Iris pigment epithelial cell (primary cell): ENCODE measurements at regions not wholly inside any gene's neighbourhood (a gene's known extent, or its start where the extent isn't known, plus 50 kb on each side); places are given as distances from the start of the nearest gene placed in this dataset.
"Not testable (repeated sequence)": the region's sequence is repeated elsewhere in the genome, so short reads cannot be mapped to it uniquely, and the experiment has no call there.

Experiments
- DNase-seq: peaks from one replicate; pipeline ENCODE4 v3.0.0-alpha.2; 2011; ENCODE audit warnings: low read depth

- no peak for DNase-seq
These were observed 307.3 kb upstream of the CNTNAP5 start for GRCh38 chr2:123717636-123718334.

- no peak for DNase-seq
These were observed 304.3 kb upstream of the CNTNAP5 start for GRCh38 chr2:123720760-123721159.

DNA sequence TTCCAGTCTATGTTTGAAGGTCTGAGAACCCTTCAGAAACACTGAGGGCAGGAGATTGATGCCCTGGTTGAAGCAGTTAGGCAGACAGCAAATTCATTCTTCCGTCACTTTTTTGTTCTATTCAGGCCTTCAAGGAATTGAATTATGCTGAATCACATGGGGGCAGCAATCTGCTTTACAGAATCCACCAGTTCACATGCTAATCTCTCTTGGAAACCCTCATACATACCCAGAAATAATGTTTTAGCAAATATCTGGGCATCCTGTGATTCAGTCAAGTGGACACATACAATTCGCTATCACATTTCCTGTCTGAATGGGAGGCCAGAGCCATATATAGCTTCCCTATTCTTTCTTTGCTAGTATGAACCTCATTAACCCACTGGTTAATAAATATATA lies 301.4 kb upstream of the CNTNAP5 start:
- no peak for DNase-seq

GRCh38 chr2:123732563-123732962 lies 292.5 kb upstream of the CNTNAP5 start:
- no peak for DNase-seq

DNA sequence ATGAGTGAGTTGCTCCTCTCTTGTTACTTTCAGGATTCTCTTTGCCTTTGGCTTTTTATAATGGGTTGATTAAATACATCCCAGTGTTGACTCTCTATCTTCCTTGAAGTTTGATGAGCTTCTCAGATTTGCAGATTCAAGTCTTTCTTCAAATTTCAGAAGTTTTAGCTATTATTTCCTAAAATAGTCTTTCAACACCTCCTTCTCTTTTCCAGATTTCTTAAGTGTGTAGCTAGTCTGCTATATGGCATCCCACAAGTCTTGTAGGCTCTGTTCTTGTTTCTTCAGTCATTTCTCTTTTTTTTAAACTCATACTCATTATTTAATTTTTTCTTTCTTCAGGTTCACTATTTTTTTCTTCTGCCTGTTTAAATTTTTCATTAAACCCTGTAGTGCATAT lies 287.7 kb upstream of the CNTNAP5 start:
- no peak for DNase-seq

DNA sequence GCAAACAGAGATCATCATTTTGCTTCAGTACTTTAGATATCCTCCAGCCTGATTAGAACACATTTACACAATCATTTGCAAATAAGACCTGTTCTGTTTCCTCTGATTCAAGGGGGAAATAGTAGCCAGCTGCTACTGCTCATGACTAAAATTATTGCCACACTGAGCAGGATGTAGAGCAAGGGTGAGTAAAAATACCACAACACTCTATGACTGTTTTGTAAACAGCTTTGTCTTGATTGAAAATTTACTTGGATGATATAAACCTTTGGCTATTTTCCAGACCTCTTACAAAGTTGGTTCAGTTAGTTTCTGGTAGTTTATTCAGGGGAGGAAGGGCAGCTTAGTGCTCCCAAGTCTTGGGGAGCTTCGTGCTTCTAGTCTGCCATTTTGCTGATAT lies 286.4 kb upstream of the CNTNAP5 start:
- no peak for DNase-seq

GRCh38 chr2:123746006-123746405 lies 279.1 kb upstream of the CNTNAP5 start:
- DNase-seq, result no peak

DNA sequence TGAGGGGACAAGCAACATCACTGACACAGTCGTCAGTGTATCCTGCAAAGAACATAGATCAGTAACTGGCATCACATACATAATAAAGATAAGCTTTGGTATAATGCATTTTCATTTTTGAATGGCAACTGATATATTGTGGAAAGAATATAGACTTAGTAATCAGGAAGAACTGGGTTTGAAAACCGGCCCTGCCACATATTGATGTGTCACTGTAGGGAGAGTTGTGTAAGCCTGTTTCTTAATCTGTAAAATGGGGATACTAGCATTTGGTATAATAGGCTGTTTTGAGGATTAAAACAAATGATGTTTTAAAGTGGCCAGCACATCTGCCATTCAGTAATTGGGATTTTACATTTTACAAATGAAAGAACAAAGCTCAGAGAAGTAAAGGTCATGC lies 277.8 kb upstream of the CNTNAP5 start:
- DNase-seq, result no peak

DNA sequence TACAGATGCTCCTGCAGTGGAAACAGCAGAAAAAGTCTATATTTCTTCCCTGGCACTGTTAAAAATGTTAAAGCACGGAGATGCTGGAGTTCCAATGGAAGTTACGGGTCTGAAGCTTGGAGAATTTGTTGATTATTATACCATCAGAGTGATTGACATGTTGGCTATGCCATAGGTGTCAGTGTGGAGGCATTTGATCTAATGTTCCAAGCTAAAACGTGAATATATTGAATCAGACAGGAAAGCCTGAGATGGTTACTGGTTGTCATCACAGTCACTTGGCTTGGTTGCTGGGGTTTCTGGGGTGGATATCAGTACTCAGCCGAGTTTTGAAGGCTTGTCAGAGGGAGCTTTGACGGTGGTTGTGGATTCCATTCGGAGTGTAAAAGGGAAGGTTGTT lies 262.9 kb upstream of the CNTNAP5 start:
- no peak for DNase-seq

DNA sequence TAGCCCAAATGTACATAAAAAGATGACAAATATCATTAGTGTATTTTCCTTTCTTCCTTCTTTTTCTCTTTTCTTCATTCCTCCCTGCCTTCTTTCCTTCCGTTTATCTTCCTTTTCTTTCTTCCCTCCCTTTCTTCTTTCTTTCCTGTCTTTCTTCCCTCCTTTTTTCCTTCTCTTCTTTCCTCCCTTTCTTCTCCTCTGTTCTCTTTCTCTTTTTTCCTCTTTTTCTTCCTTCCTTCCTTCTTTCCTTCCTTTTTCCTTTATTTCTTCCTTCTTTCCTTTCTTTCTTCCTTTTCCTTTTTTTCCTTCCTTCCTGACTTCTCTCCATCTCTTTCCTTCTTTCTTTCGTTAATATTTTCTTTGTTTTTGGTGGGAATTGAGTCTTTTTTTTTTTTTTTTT lies 256.9 kb upstream of the CNTNAP5 start:
- DNase-seq, result no peak

- no peak for DNase-seq
These were observed 256.1 kb upstream of the CNTNAP5 start for GRCh38 chr2:123769001-123769400.

DNA sequence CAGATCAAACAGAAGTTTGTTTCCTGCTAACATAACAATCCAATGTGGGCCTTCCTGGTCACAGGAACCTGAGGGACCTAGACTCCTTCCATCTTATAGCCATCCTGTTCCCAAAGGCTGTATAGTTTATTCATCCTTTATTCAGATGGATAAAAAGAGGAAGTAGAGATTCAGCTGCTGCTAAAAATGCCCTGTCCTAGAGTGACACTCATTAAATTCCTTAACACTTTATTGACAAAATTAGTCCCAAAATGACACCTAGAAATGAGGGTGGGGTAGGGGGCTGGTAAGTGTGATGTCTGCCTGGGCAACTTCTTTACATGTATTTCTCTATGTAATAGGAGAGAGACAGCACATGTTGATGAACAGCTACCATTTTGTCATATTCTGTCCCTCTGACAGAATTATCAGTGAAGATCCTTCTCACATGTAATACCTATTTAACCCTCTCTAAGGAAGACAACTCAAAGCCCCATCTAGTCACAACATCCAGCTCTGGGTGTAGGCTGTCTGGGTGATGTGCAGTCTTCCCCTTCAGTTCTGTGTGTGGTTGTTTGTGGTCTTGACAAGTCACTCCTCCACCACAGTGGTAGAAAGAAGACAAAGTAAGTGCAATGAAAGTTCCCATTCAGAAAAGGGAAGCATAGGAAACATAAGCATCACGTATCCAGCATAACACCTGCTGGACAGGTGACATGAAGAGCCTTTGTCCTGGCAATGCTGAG lies 253.9 kb upstream of the CNTNAP5 start:
- DNase-seq, result no peak

DNA sequence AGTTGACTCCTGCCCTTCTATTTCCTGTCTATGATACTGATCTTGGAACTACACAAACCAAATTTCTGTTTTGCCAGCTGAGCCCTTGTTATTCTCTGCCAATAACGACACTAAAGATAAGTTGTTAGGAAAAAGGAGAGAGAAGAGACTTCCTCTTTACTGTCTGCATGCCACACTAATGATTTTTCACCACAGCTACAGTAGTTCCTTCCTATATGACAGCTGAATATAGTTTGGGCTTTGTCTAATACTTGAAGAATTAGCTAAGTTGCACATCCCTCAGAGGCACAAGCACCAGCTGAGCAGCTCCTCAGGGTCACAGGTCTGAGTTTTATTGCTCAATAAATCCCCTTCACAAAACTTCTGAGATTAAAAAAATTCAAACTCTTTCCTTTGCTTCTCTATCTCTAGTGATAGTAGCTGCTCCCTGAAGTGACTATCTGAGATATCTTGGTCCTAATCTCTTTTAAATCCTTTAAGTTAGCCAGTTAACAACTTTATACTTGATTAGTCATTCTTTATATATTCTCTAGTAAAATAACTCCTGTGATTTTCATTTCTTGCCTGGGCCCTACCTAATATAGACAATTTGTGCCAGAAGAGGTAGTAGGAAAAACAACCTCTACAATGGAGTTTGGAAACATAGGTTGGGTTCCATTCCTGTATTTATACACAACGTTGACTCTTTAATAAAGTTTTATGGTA lies 253.0 kb upstream of the CNTNAP5 start:
- no peak for DNase-seq

DNA sequence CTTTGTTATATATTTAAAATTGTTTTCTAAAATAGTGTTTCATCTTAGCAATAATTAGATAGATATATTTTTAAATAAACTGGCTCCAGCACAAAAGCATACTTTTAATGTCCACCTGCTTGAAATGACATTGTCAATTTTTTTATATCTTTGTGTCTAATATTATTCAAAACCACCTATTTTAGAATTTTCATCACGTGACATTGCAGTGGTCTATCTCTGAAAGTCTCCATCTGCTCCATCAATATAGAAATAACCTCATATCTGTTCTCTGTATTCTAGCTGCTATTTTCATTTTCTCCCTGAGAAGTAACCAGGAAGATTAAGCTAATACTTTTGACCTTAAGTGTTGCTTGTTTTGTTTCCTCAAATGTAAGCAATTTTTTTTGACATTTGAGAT lies 248.0 kb upstream of the CNTNAP5 start:
- DNase-seq, result no peak

- DNase-seq, result no peak
These were observed 241.9 kb upstream of the CNTNAP5 start for GRCh38 chr2:123783164-123783563.

DNA sequence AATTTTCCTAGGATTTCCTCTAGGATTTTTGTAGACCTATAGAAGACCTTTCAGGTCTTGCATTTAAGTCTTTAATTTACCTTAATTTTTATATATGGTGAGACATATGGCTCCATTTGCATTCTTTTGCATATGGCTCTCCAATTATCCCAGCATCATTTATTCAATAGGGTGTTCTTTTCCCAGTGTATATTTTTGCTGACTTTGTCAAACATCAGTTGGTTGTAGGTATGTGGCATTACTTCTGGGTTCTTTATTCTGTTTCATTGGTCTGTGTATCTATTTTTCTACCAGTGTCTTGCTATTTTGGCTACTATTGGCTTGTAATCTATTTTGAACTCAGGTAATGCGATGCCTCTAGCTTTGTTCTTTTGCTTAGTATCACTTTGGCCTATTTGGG lies 239.8 kb upstream of the CNTNAP5 start:
- no peak for DNase-seq

- no peak for DNase-seq
These were observed 233.9 kb upstream of the CNTNAP5 start for GRCh38 chr2:123791207-123791606.

- no peak for DNase-seq
These were observed 233.4 kb upstream of the CNTNAP5 start for GRCh38 chr2:123791684-123792083.

- DNase-seq, result not testable (repeated sequence)
These were observed 221.0 kb upstream of the CNTNAP5 start for GRCh38 chr2:123804126-123804525.

DNA sequence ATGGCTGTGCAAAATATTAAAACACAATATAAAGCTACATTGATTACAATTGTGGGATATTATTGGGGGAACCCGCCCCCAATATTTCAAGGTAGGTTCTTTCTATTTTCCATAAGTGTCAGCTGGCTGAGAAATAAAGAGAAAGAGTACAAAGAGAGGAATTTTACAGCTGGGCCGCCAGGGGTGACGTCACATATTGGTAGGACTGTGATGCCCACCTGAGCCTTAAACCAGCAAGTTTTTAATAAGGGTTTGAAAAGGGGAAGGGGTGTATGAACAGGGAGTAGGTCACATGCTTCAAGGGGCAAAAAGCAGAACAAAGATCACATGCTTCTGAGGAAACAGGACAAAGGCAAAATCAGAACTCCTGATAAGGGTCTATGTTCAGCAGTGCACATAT lies 219.3 kb upstream of the CNTNAP5 start:
- not testable (repeated sequence) for DNase-seq

- DNase-seq, result no peak
These were observed 216.8 kb upstream of the CNTNAP5 start for GRCh38 chr2:123808243-123808642.

DNA sequence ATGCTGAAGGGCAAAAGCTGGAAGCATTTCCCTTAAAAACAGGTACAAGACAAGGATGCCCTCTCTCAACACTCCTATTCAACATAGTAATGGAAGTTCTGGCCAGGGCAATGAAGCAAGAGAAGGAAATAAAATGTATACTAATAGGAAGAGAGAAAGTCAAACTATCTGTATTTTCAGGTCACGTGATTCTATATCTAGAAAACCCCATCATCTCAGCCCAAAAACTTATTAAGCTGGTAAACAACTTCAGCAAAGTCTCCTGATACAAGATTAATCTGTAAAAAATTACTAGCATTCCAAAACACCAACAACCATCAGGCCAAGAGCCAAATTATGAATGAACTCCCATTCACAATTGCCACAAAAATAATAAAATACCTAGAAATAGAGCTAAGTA lies 213.2 kb upstream of the CNTNAP5 start:
- no peak for DNase-seq

- no peak for DNase-seq
These were observed 208.9 kb upstream of the CNTNAP5 start for GRCh38 chr2:123816203-123816602.
